GM18867 (cell line): ENCODE measurements at regions not wholly inside any gene's neighbourhood (a gene's known extent, or its start where the extent isn't known, plus 50 kb on each side); places are given as distances from the start of the nearest gene placed in this dataset.
A peak's percentile ranks its signal among the peaks of the same experiment; 100 is the strongest.

Experiments
- ATAC-seq: cut with Tn5 transposase; IDR thresholded peaks from one replicate; pipeline ENCODE4 v1.9.1; 2021; ENCODE audit warnings: mild to moderate bottlenecking, moderate library complexity; ENCODE audit not compliant: unreplicated experiment

GRCh38 chr10:128723631-128724205 is 597.5 kb upstream of the MKI67 start:
- ATAC-seq, result peak; percentile 70

- no peak for ATAC-seq
Measured at GRCh38 chr10:128725531-128725930, 599.3 kb upstream of the MKI67 start.

- ATAC-seq, result no peak
Measured at GRCh38 chr10:128727114-128727513, 600.9 kb upstream of the MKI67 start.

GRCh38 chr10:128729910-128730420 is 603.7 kb upstream of the MKI67 start:
- ATAC-seq, result no peak

GRCh38 chr10:128730922-128731321 is 604.7 kb upstream of the MKI67 start:
- no peak for ATAC-seq

- no peak for ATAC-seq
Measured at GRCh38 chr10:128734161-128734560, 607.9 kb upstream of the MKI67 start.

GRCh38 chr10:128734734-128735133 is 608.5 kb upstream of the MKI67 start:
- no peak for ATAC-seq

GRCh38 chr10:128735996-128736395 is 609.8 kb upstream of the MKI67 start:
- ATAC-seq, result no peak

GRCh38 chr10:128738386-128738915 is 612.2 kb upstream of the MKI67 start:
- no peak for ATAC-seq

GRCh38 chr10:128739930-128740329 is 613.7 kb upstream of the MKI67 start:
- no peak for ATAC-seq

GRCh38 chr10:128741180-128741579 is 615.0 kb upstream of the MKI67 start:
- ATAC-seq, result no peak

- ATAC-seq, result no peak
Measured at GRCh38 chr10:128741680-128742079, 615.5 kb upstream of the MKI67 start.

- no peak for ATAC-seq
Measured at GRCh38 chr10:128744092-128744491, 617.9 kb upstream of the MKI67 start.

GRCh38 chr10:128744811-128745305 is 618.6 kb upstream of the MKI67 start:
- ATAC-seq, result no peak

GRCh38 chr10:128747582-128748346 is 621.5 kb upstream of the MKI67 start:
- no peak for ATAC-seq

GRCh38 chr10:128751284-128751683 is 625.1 kb upstream of the MKI67 start:
- ATAC-seq, result no peak

- ATAC-seq, result no peak
Measured at GRCh38 chr10:128751851-128752250, 625.6 kb upstream of the MKI67 start.

GRCh38 chr10:128759174-128759573 is 633.0 kb upstream of the MKI67 start:
- ATAC-seq, result no peak

- no peak for ATAC-seq
Measured at GRCh38 chr10:128763588-128763987, 637.4 kb upstream of the MKI67 start.

- ATAC-seq, result no peak
Measured at GRCh38 chr10:128764190-128764589, 638.0 kb upstream of the MKI67 start.

GRCh38 chr10:128766915-128767314 is 640.7 kb upstream of the MKI67 start:
- no peak for ATAC-seq

GRCh38 chr10:128774979-128775378 is 648.8 kb upstream of the MKI67 start:
- no peak for ATAC-seq
